ENCODE measurements at regions not wholly inside any gene's neighbourhood (a gene's known extent, or its start where the extent isn't known, plus 50 kb on each side); places are given as distances from the start of the nearest gene placed in this dataset.

DNA sequence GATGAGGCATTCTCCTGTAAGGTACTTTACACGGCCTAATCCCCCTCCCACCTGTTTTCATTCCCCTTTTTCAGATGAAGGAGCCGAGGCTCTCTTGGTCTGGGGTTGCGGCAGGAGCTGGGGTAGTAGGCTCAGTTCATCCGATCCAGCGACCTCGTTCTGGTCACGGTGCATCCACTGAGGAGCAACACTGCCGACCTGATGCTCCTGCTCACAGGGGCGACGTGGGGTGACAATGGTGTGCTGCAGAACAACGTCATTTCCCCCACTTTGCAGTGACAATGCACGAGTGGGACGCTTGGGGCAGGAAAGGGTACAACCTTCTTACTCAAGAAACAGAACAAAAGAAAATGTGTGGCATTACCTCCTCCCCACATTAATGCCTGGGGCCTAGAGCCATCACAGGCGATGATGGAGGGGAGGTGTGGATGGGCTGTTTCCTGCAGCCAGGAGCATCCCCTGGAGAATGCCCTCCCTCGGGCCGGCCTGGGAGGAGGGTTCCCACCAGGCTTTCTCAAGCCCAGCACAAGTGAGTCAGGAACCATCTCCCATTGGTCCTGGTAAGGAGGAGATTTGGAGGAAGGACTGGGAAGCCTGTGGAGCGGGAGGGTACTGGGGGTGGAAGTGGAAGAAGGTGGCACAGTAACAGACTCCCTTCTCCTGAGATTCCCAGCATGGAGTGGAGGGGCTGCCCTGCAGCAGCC, 125.6 kb downstream of the SPATA19 start:
- no peaks in the 10 kb centered on the region for H3K4me1 ChIP-seq (ENCODE audit: control insufficient read depth, insufficient read depth, low read length)
- no peaks in the 10 kb centered on the region for H3K36me3 ChIP-seq (ENCODE audit: control insufficient read depth, insufficient read depth, low read length)
- H3K9ac ChIP-seq (ENCODE audit: low read depth, low read length), result no peak overlapping the region
- no peaks in the 10 kb centered on the region for H3K9me3 ChIP-seq (ENCODE audit: control insufficient read depth, insufficient read depth, low read length)
- peaks cover 3% of the 10 kb centered on the region for H3K27me3 ChIP-seq (ENCODE audit: control insufficient read depth, insufficient read depth, low read length)
- no peak overlapping the region for H3K4me3 ChIP-seq (ENCODE audit: low read depth, low read length)

GRCh38 chr11:133718831-133719230, 126.5 kb downstream of the SPATA19 start:
- H3K4me1 ChIP-seq (ENCODE audit: control insufficient read depth, insufficient read depth, low read length), result no peaks in the 10 kb centered on the region
- H3K9me3 ChIP-seq (ENCODE audit: control insufficient read depth, insufficient read depth, low read length), result no peaks in the 10 kb centered on the region
- H3K36me3 ChIP-seq (ENCODE audit: control insufficient read depth, insufficient read depth, low read length), result no peaks in the 10 kb centered on the region
- peaks cover 3% of the 10 kb centered on the region for H3K27me3 ChIP-seq (ENCODE audit: control insufficient read depth, insufficient read depth, low read length)
- no peak overlapping the region for H3K9ac ChIP-seq (ENCODE audit: low read depth, low read length)
- no peak overlapping the region for H3K4me3 ChIP-seq (ENCODE audit: low read depth, low read length)

- Histone ChIP-seq H3K36me3 (ENCODE audit: control insufficient read depth, insufficient read depth, low read length) (no peaks in the 10 kb centered on the region), H3K27me3 (ENCODE audit: control insufficient read depth, insufficient read depth, low read length) (peaks cover 9% of the 10 kb centered on the region), H3K9ac (ENCODE audit: low read depth, low read length) (no peak overlapping the region), H3K9me3 (ENCODE audit: control insufficient read depth, insufficient read depth, low read length) (no peaks in the 10 kb centered on the region), H3K4me3 (ENCODE audit: low read depth, low read length) (no peak overlapping the region), H3K4me1 (ENCODE audit: control insufficient read depth, insufficient read depth, low read length) (no peaks in the 10 kb centered on the region)
Measured at GRCh38 chr11:133718238-133718637, 127.1 kb downstream of the SPATA19 start.

DNA sequence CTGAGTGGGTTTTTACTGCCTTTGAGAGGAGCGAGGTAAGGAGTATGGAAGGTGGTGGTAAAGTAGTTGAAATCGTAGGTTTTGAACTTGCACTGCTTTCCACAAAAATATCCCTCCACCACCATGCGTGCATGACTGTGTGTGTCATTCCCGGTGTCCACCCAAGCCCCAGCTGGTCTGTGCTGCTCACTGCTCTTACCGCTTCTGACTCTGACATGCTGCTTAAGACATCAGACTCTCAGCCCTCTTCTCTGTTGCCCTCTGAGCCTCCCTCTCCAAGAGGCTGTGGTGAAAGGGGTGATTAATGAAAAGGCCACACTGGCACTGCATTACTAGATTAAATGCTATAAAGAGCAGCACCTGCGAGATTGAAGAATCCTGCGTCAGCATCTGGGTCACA, 128.7 kb downstream of the SPATA19 start:
- no peaks in the 10 kb centered on the region for H3K9me3 ChIP-seq (ENCODE audit: control insufficient read depth, insufficient read depth, low read length)
- no peaks in the 10 kb centered on the region for H3K36me3 ChIP-seq (ENCODE audit: control insufficient read depth, insufficient read depth, low read length)
- no peak overlapping the region for H3K9ac ChIP-seq (ENCODE audit: low read depth, low read length)
- peaks cover 10% of the 10 kb centered on the region for H3K4me1 ChIP-seq (ENCODE audit: control insufficient read depth, insufficient read depth, low read length)
- no peak overlapping the region for H3K4me3 ChIP-seq (ENCODE audit: low read depth, low read length)
- peaks cover 15% of the 10 kb centered on the region for H3K27me3 ChIP-seq (ENCODE audit: control insufficient read depth, insufficient read depth, low read length)

- H3K36me3 ChIP-seq (ENCODE audit: control insufficient read depth, insufficient read depth, low read length), result no peaks in the 10 kb centered on the region
- H3K9ac ChIP-seq (ENCODE audit: low read depth, low read length), result no peak overlapping the region
- H3K9me3 ChIP-seq (ENCODE audit: control insufficient read depth, insufficient read depth, low read length), result no peaks in the 10 kb centered on the region
- H3K27me3 ChIP-seq (ENCODE audit: control insufficient read depth, insufficient read depth, low read length), result peaks cover 15% of the 10 kb centered on the region
- peaks cover 18% of the 10 kb centered on the region for H3K4me1 ChIP-seq (ENCODE audit: control insufficient read depth, insufficient read depth, low read length)
- H3K4me3 ChIP-seq (ENCODE audit: low read depth, low read length), result no peak overlapping the region
Measured at GRCh38 chr11:133715602-133716001, 129.7 kb downstream of the SPATA19 start.

DNA sequence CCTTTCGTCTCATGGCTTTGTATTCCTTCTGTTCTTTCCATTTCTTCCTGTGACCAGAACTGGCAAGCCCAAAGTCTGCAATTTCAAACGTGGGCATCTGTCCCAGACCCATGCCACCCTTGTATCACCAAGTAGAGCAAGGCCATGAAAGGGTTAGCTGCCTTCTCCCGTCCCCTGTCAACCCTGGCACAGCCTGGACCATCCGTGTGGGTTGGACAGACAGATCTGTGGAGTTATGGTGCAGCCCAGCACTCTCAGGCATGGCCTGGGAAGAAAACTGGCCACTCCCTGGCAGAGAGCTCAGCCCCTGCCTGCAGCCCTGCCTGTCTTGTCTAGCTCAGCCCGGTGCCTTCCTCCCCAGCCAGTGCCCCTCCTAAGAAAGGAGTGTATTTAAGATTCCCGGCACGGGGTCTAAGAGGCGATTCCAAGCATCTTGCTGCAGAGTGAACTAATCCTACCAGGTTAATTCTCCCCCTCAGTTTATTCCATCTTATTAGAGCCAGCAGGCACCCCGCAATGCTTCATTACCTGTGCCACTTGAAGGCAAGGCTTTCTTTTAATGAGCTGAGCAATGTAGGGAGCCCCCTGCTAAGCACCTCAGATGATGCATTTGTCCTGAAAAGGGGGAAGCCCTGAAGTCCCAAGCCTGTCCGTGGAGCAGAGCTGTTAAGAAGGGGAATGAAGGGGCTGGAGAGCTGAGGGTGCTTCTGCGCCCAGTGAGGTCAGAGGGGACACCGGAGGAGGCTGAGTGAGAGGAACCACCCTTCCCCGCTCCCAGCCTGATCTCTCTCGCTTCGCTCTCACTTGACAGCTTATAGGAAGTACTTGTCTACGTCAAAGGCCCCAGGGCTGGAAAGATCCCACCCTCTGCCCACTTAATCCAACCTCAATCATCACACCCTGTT, 130.6 kb downstream of the SPATA19 start:
- no peaks in the 10 kb centered on the region for H3K36me3 ChIP-seq (ENCODE audit: control insufficient read depth, insufficient read depth, low read length)
- peaks cover 15% of the 10 kb centered on the region for H3K27me3 ChIP-seq (ENCODE audit: control insufficient read depth, insufficient read depth, low read length)
- no peaks in the 10 kb centered on the region for H3K9me3 ChIP-seq (ENCODE audit: control insufficient read depth, insufficient read depth, low read length)
- H3K9ac ChIP-seq (ENCODE audit: low read depth, low read length), result no peak overlapping the region
- H3K4me1 ChIP-seq (ENCODE audit: control insufficient read depth, insufficient read depth, low read length), result peaks cover 20% of the 10 kb centered on the region
- no peak overlapping the region for H3K4me3 ChIP-seq (ENCODE audit: low read depth, low read length)

- Histone ChIP-seq H3K36me3 (ENCODE audit: control insufficient read depth, insufficient read depth, low read length) (no peaks in the 10 kb centered on the region), H3K4me3 (ENCODE audit: low read depth, low read length) (no peak overlapping the region), H3K27me3 (ENCODE audit: control insufficient read depth, insufficient read depth, low read length) (peaks cover 15% of the 10 kb centered on the region), H3K4me1 (ENCODE audit: control insufficient read depth, insufficient read depth, low read length) (peaks cover 20% of the 10 kb centered on the region), H3K9me3 (ENCODE audit: control insufficient read depth, insufficient read depth, low read length) (no peaks in the 10 kb centered on the region), H3K9ac (ENCODE audit: low read depth, low read length) (no peak overlapping the region)
Measured at GRCh38 chr11:133713844-133714243, 131.5 kb downstream of the SPATA19 start.

- H3K4me3 ChIP-seq (ENCODE audit: low read depth, low read length), result no peak overlapping the region
- H3K36me3 ChIP-seq (ENCODE audit: control insufficient read depth, insufficient read depth, low read length), result no peaks in the 10 kb centered on the region
- H3K9me3 ChIP-seq (ENCODE audit: control insufficient read depth, insufficient read depth, low read length), result no peaks in the 10 kb centered on the region
- peaks cover 20% of the 10 kb centered on the region for H3K4me1 ChIP-seq (ENCODE audit: control insufficient read depth, insufficient read depth, low read length)
- peaks cover 15% of the 10 kb centered on the region for H3K27me3 ChIP-seq (ENCODE audit: control insufficient read depth, insufficient read depth, low read length)
- no peak overlapping the region for H3K9ac ChIP-seq (ENCODE audit: low read depth, low read length)
Measured at GRCh38 chr11:133713406-133713805, 131.9 kb downstream of the SPATA19 start.

DNA sequence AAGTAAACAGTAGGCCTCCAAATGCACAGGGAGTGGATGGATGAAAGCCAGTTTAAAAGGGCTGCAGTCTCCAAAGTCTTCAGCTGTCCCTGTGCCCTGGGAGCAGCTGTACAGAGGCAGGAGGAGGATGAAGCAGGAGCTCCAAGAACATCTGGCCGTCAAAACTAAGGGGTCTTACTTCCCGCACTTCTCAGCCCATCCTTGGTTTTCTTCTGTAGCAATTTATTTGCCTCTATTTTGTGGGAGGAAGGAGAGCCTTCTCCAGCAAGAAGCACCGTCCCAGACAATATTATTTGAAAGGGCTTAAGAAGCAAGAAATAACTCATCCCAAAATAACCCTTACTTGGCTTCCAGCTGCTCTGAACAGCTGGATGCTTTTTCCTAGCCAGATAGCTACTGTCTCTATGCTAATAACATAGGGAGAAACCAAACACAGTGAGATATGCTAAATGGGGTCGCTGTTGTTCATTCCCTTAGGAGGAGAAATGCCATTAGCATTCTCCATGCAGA, 133.2 kb downstream of the SPATA19 start:
- H3K27me3 ChIP-seq (ENCODE audit: control insufficient read depth, insufficient read depth, low read length), result peaks cover 15% of the 10 kb centered on the region

DNA sequence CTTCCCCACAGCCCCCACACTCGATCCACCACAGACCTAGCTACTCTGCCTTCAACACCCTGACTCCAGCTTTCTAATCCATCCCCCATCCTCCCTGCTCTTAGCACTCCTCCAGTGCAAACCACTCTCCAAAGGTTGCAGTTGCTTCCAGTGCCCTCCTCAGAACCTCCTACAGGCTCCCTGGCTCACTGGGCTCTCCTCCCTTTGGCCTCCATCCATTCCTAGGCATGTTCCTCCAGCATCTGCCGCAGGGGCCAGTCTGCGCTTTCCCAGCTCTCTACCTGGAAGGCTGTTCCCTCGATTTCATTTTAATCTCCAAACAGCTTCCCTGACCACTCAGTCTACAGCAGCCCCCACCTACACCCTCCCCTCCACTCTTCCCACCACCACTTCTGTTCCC, 133.8 kb downstream of the SPATA19 start:
- Histone ChIP-seq H3K9ac (ENCODE audit: low read depth, low read length) (no peak overlapping the region), H3K4me1 (ENCODE audit: control insufficient read depth, insufficient read depth, low read length) (peaks cover 20% of the 10 kb centered on the region), H3K9me3 (ENCODE audit: control insufficient read depth, insufficient read depth, low read length) (no peaks in the 10 kb centered on the region), H3K27me3 (ENCODE audit: control insufficient read depth, insufficient read depth, low read length) (peaks cover 15% of the 10 kb centered on the region), H3K36me3 (ENCODE audit: control insufficient read depth, insufficient read depth, low read length) (no peaks in the 10 kb centered on the region), H3K4me3 (ENCODE audit: low read depth, low read length) (no peak overlapping the region)

More for the DNA sequence above, 133.2 kb downstream of the SPATA19 start:
- H3K4me3 ChIP-seq (ENCODE audit: low read depth, low read length), result peak overlapping the region; percentile 16
- no peak overlapping the region for H3K9ac ChIP-seq (ENCODE audit: low read depth, low read length)
- no peaks in the 10 kb centered on the region for H3K9me3 ChIP-seq (ENCODE audit: control insufficient read depth, insufficient read depth, low read length)
- peaks cover 20% of the 10 kb centered on the region for H3K4me1 ChIP-seq (ENCODE audit: control insufficient read depth, insufficient read depth, low read length)
- H3K36me3 ChIP-seq (ENCODE audit: control insufficient read depth, insufficient read depth, low read length), result no peaks in the 10 kb centered on the region

DNA sequence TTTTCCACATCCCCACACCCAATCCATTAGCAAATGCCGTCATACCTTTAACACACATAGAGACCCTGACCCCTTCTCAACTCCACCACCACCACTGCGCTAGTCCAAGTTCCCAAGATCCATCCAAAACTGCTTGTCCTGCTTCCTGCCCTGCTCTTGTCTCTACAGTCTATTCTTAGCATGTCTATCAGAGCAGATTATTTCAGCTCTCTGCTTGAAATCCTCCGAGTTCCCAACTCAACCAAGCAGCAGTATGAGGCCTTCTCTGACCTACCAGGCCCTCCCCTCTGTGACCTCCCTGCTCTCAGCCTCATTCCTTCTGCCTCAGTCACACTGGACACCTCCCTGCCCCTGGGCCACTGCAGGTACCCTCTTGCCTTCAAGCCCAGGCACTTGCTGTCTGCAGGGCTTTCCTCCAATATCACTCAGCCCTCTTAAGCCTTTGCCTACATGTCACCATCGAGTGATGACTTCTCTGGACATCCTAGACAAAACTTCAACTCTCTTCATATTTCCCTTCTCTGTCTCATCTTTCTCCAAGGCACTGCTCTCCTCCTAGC, 134.6 kb downstream of the SPATA19 start:
- peaks cover 20% of the 10 kb centered on the region for H3K4me1 ChIP-seq (ENCODE audit: control insufficient read depth, insufficient read depth, low read length)
- no peaks in the 10 kb centered on the region for H3K9me3 ChIP-seq (ENCODE audit: control insufficient read depth, insufficient read depth, low read length)

More for the DNA sequence above, 134.6 kb downstream of the SPATA19 start:
- no peaks in the 10 kb centered on the region for H3K36me3 ChIP-seq (ENCODE audit: control insufficient read depth, insufficient read depth, low read length)
- peaks cover 15% of the 10 kb centered on the region for H3K27me3 ChIP-seq (ENCODE audit: control insufficient read depth, insufficient read depth, low read length)
- H3K9ac ChIP-seq (ENCODE audit: low read depth, low read length), result no peak overlapping the region
- no peak overlapping the region for H3K4me3 ChIP-seq (ENCODE audit: low read depth, low read length)
